ENCODE measurements at regions not wholly inside any gene's neighbourhood (a gene's known extent, or its start where the extent isn't known, plus 50 kb on each side); places are given as distances from the start of the nearest gene placed in this dataset.

DNA sequence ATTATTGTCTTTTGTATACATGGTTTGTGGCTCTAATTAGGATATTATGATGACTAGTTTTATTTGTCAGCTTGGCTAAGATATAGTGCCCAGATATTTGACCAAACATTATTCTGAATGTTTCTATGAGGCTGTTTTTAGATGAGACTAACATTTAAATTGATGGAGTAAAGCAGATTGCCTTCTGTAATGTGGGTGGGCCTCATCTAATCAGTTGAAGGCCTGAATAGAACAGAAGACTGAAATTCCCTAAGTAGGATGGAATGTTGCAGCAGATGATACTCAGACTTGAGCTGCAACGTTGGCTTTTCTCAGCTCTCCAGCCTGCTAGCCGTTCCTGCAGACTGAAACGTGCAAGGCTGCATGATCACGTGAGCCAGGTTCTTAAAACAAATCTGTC lies 546.5 kb downstream of the EDEM1 start:
- DNase-seq: no peak
- no peaks in the 10 kb centered on the region for H3K4me1 ChIP-seq
- no peaks in the 10 kb centered on the region for H3K36me3 ChIP-seq
- no peak overlapping the region for H3K27ac ChIP-seq (replicated peaks)
- no peak overlapping the region for H3K4me3 ChIP-seq
- intact Hi-C loops (cut with micrococcal nuclease): no loop called here
- H3K27me3 ChIP-seq (ENCODE audit: low read depth): no peaks in the 10 kb centered on the region
- TF ChIP-seq, protein P1, sequence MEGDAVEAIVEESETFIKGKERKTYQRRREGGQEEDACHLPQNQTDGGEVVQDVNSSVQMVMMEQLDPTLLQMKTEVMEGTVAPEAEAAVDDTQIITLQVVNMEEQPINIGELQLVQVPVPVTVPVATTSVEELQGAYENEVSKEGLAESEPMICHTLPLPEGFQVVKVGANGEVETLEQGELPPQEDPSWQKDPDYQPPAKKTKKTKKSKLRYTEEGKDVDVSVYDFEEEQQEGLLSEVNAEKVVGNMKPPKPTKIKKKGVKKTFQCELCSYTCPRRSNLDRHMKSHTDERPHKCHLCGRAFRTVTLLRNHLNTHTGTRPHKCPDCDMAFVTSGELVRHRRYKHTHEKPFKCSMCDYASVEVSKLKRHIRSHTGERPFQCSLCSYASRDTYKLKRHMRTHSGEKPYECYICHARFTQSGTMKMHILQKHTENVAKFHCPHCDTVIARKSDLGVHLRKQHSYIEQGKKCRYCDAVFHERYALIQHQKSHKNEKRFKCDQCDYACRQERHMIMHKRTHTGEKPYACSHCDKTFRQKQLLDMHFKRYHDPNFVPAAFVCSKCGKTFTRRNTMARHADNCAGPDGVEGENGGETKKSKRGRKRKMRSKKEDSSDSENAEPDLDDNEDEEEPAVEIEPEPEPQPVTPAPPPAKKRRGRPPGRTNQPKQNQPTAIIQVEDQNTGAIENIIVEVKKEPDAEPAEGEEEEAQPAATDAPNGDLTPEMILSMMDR (IDR thresholded peaks at IDR 0.05; ENCODE audit: borderline replicate concordance): no peak
- H3K9me3 ChIP-seq (replicated peaks): no peaks in the 10 kb centered on the region

DNA sequence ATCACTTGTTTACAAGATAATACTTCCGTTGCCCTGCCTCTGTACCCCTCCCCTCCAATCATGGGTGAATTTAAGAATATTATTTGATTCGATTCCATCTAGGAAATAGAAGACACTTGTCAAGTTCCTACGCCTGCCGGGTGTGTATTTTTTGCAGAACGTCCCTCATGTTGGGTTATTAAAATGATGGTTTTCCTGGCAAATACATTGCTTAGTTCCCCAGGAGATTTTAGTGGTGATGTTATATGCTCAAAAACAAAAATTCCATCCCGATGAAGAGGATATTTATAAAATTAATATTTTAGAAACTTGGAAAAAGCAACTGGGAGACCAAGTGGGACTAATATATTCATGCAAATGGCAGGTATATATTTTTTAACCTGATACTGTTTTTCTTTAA lies 548.4 kb downstream of the EDEM1 start:
- no peaks in the 10 kb centered on the region for H3K4me1 ChIP-seq
- TF ChIP-seq, protein P1 (IDR thresholded peaks at IDR 0.05; ENCODE audit: borderline replicate concordance): no peak
- no peaks in the 10 kb centered on the region for H3K9me3 ChIP-seq (replicated peaks)
- no peak overlapping the region for H3K4me3 ChIP-seq
- H3K27me3 ChIP-seq (ENCODE audit: low read depth): no peaks in the 10 kb centered on the region
- H3K36me3 ChIP-seq: no peaks in the 10 kb centered on the region
- DNase-seq: no peak
- no peak overlapping the region for H3K27ac ChIP-seq (replicated peaks)
- intact Hi-C loops (cut with micrococcal nuclease): no loop called here

DNA sequence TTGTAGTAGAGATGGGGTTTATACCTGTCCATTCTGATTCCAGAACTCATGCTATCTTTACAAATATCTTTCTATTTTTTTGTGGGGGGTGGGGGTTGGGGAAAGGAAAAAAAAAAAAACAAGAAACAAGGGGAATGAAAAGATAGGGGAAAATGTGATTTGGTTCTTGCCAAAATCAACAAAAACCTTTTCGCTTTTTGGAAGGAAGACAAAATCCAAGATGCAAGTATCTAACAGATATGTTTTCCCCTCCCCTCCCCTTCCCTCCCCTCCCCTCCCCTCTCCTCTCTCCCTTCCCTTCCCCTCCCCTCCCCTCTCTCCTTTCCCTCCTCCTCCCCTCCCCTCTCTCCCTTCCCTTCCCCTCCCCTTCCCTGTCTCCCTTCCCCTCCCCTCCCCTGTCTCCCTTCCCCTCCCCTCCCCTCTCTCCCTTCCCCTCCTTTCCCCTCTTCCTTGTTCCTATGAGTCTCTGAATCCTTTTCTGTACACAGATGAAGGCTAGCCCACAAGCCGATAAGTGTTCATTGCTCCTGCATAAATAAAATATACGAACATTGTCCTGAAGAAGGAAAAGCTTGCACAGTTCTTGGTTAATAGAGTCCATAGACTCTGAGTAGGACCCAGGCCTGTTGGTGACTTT lies 551.9 kb downstream of the EDEM1 start:
- H3K9me3 ChIP-seq (replicated peaks): no peaks in the 10 kb centered on the region
- H3K27ac ChIP-seq (replicated peaks): no peak overlapping the region
- DNase-seq: no peak
- intact Hi-C loops (cut with micrococcal nuclease): no loop called here
- H3K27me3 ChIP-seq (ENCODE audit: low read depth): no peaks in the 10 kb centered on the region
- H3K4me3 ChIP-seq: no peak overlapping the region
- TF ChIP-seq, protein P1 (IDR thresholded peaks at IDR 0.05; ENCODE audit: borderline replicate concordance): no peak
- H3K4me1 ChIP-seq: no peaks in the 10 kb centered on the region
- H3K36me3 ChIP-seq: no peaks in the 10 kb centered on the region

DNA sequence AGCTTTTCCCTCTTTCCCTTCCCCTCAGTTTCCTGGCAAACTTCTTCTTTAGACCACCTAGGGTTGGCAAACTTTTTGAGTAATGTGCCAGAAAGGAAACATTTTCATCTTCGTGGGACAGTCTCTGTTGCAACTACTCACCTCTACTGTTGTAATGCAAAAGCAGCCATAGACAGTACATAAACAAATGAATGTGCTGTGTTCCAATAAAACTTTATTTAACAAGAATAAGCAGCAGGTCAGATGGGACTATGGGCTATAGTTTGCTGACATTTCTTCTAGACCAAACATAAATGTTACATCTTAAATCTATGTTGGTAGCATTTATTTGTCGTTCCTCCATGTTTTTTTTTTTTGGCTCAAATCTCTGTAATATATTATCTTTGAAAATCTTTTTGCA lies 552.4 kb downstream of the EDEM1 start:
- H3K27me3 ChIP-seq (ENCODE audit: low read depth): no peaks in the 10 kb centered on the region
- no peak overlapping the region for H3K4me3 ChIP-seq
- no peaks in the 10 kb centered on the region for H3K4me1 ChIP-seq
- TF ChIP-seq, protein P1 (IDR thresholded peaks at IDR 0.05; ENCODE audit: borderline replicate concordance): no peak
- no peak overlapping the region for H3K27ac ChIP-seq (replicated peaks)
- H3K9me3 ChIP-seq (replicated peaks): no peaks in the 10 kb centered on the region
- intact Hi-C loops (cut with micrococcal nuclease): no loop called here
- DNase-seq: no peak
- no peaks in the 10 kb centered on the region for H3K36me3 ChIP-seq

DNA sequence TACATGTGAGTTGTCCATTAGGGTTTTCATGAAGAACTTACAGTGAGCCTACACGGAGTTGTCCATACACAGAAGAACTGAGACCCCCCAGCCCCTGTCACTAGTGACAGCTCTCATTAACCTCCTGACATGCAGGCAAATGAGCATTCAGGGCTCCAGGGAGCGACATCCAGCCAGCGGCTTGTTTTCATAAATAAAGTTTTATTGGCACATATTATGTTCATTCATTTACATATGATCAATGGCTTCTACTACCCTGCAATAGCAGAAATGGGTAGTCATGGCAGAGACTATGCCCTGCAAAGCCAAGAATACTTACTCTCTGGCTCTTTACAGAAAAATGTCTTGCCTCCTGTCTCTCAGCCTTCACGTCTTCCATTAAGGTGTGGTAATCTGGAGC lies 553.5 kb downstream of the EDEM1 start:
- Histone ChIP-seq H3K9me3 (replicated peaks) (no peaks in the 10 kb centered on the region), H3K27me3 (ENCODE audit: low read depth) (no peaks in the 10 kb centered on the region), H3K27ac (replicated peaks) (no peak overlapping the region), H3K4me1 (no peaks in the 10 kb centered on the region), H3K36me3 (no peaks in the 10 kb centered on the region), H3K4me3 (no peak overlapping the region)
- no peak for DNase-seq
- TF ChIP-seq, protein P1 (IDR thresholded peaks at IDR 0.05; ENCODE audit: borderline replicate concordance): no peak
- intact Hi-C loops (cut with micrococcal nuclease): no loop called here

Data from left ventricle myocardium inferior (tissue), 1 donor.